Mesodermal cell (in vitro differentiated cells): ENCODE measurements at regions not wholly inside any gene's neighbourhood (a gene's known extent, or its start where the extent isn't known, plus 50 kb on each side); places are given as distances from the start of the nearest gene placed in this dataset.

ENCODE experiments used
- H3K27ac ChIP-seq: 2 replicates; pipeline ENCODE4 v1.7.0; 2013; ENCODE audit warnings: mild to moderate bottlenecking, low read depth, low read length, moderate library complexity; ENCODE audit not compliant: severe bottlenecking
- H3K36me3 ChIP-seq: 2 replicates; pipeline ENCODE4 v1.7.1; 2013; ENCODE audit warnings: mild to moderate bottlenecking, low read length, moderate library complexity; ENCODE audit not compliant: control insufficient read depth, insufficient read depth
- H3K4me1 ChIP-seq: one replicate; pipeline ENCODE4 v1.7.1; 2013; ENCODE audit warnings: mild to moderate bottlenecking, low read length; ENCODE audit not compliant: insufficient read depth, control insufficient read depth, poor library complexity, severe bottlenecking
- H3K4me3 ChIP-seq: 2 replicates; pipeline ENCODE4 v1.7.0; 2013; ENCODE audit warnings: low read length, control low read depth, mild to moderate bottlenecking; ENCODE audit not compliant: insufficient read depth, poor library complexity, severe bottlenecking; ENCODE audit errors: extremely low read depth
- H3K9me3 ChIP-seq: 2 replicates; pipeline ENCODE4 v1.7.1; 2013; ENCODE audit warnings: mild to moderate bottlenecking, low read length, moderate library complexity; ENCODE audit not compliant: control insufficient read depth
- WGBS, 2 experiments: methylation state at CpG; one replicate each; pipeline ENCODE4 v1.1.5; 2013; ENCODE audit warnings: missing lambda C conversion rate in 2 of 2; ENCODE audit not compliant: insufficient coverage in 2 of 2; 5-methylcytosine and 5-hydroxymethylcytosine counted together

- no CpG with 5 or more reads among the region's 3 CpGs for WGBS, 2 experiments
- Histone ChIP-seq H3K36me3 (no peaks in the 10 kb centered on the region), H3K27ac (no peak overlapping the region), H3K4me3 (no peak overlapping the region), H3K9me3 (no peaks in the 10 kb centered on the region), H3K4me1 (no peaks in the 10 kb centered on the region)
These were observed 162.8 kb upstream of the SLITRK3 start for GRCh38 chr3:165359005-165359404.

GRCh38 chr3:165355316-165355715, 159.1 kb upstream of the SLITRK3 start:
- Histone ChIP-seq H3K9me3 (no peaks in the 10 kb centered on the region), H3K4me3 (no peak overlapping the region), H3K4me1 (no peaks in the 10 kb centered on the region), H3K27ac (no peak overlapping the region), H3K36me3 (no peaks in the 10 kb centered on the region)
- WGBS, 2 experiments: 100% methylated on average over 1 to 2 of the region's 5 CpGs

GRCh38 chr3:165347526-165347925, 151.3 kb upstream of the SLITRK3 start:
- no peak overlapping the region for H3K27ac ChIP-seq
- H3K4me1 ChIP-seq: no peaks in the 10 kb centered on the region
- H3K36me3 ChIP-seq: no peaks in the 10 kb centered on the region
- H3K9me3 ChIP-seq: no peaks in the 10 kb centered on the region
- H3K4me3 ChIP-seq: no peak overlapping the region
- 100% methylated on average over 1 of the region's 4 CpGs; no CpG with 5 or more reads in 1 of the 2 experiments for WGBS, 2 experiments

GRCh38 chr3:165346503-165346902, 150.3 kb upstream of the SLITRK3 start:
- Histone ChIP-seq H3K4me3 (no peak overlapping the region), H3K4me1 (no peaks in the 10 kb centered on the region), H3K9me3 (no peaks in the 10 kb centered on the region), H3K36me3 (no peaks in the 10 kb centered on the region), H3K27ac (no peak overlapping the region)
- 89% methylated on average over 3 of the region's 4 CpGs; no CpG with 5 or more reads in 1 of the 2 experiments for WGBS, 2 experiments

- no CpG with 5 or more reads among the region's 1 CpG for WGBS, 2 experiments
- H3K27ac ChIP-seq: no peak overlapping the region
- no peak overlapping the region for H3K4me3 ChIP-seq
These were observed 147.0 kb upstream of the SLITRK3 start for GRCh38 chr3:165343185-165343584.

GRCh38 chr3:165339753-165340152, 143.6 kb upstream of the SLITRK3 start:
- H3K27ac ChIP-seq: no peak overlapping the region
- WGBS, 2 experiments: no CpG with 5 or more reads among the region's 1 CpG
- H3K36me3 ChIP-seq: no peaks in the 10 kb centered on the region
- H3K9me3 ChIP-seq: no peaks in the 10 kb centered on the region
- H3K4me3 ChIP-seq: no peak overlapping the region
- H3K4me1 ChIP-seq: no peaks in the 10 kb centered on the region

More at GRCh38 chr3:165343185-165343584, 147.0 kb upstream of the SLITRK3 start:
- Histone ChIP-seq H3K4me1 (no peaks in the 10 kb centered on the region), H3K36me3 (no peaks in the 10 kb centered on the region), H3K9me3 (no peaks in the 10 kb centered on the region)

- WGBS, 2 experiments: 86% methylated on average over 1 of the region's 1 CpG; no CpG with 5 or more reads in 1 of the 2 experiments
These were observed 140.6 kb upstream of the SLITRK3 start for GRCh38 chr3:165336786-165337185.

More at GRCh38 chr3:165336786-165337185, 140.6 kb upstream of the SLITRK3 start:
- Histone ChIP-seq H3K9me3 (no peaks in the 10 kb centered on the region), H3K27ac (no peak overlapping the region), H3K4me1 (no peaks in the 10 kb centered on the region), H3K36me3 (no peaks in the 10 kb centered on the region), H3K4me3 (no peak overlapping the region)
